ENCODE measurements at regions not wholly inside any gene's neighbourhood (a gene's known extent, or its start where the extent isn't known, plus 50 kb on each side); places are given as distances from the start of the nearest gene placed in this dataset.

DNA sequence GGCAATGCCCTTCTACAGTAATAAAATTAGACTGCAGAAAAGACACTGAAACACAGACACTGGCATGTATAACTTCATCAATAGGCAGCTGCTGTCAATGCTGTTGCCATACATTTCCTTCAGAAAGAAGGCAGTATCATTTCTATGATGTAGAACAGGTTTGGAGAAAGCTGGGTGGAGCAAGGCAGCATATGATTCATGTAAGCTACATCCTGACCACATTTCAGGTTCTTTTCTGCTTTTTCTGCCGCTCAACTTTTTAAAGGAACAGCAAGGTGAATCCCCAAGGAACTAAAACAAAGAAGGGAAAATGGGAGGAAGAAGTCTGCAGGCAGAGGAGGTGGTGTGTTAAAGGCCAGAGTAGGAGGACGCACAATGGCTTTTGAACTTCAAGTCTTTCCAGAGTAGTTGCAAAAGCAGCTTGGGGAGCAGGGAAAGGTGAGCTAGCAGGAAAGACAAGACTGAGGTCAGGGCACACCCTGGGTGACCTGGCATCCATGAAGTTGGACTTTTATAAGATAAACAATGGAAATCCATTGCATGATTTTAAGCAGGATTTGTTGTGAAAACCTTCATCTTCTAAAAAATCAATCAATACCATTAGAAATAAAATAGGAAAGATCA is 142.1 kb downstream of the MED10 start:
- no peak for DNase-seq (ENCODE audit: low read depth, low spot score)

DNA sequence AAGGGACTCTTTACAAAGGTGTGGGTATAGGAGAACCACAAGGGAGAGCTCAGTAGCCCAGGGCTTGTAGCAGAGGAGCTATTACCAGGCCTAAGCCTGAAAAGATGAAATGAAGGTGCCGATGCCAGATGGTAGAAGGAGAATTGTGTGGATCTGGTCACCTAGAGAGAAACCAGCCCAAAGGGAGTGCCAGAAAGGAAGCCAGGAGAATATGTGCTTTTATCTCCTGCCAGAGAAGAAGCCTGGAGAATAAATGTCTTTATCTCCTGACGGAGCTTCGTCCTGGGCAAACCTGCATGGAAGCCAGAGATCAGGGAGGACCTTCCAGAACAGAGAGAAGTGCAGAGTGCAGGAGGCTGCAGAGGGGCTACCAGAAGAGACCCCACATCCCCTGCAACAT is 142.6 kb downstream of the MED10 start:
- DNase-seq (ENCODE audit: low read depth, low spot score) = no peak

DNA sequence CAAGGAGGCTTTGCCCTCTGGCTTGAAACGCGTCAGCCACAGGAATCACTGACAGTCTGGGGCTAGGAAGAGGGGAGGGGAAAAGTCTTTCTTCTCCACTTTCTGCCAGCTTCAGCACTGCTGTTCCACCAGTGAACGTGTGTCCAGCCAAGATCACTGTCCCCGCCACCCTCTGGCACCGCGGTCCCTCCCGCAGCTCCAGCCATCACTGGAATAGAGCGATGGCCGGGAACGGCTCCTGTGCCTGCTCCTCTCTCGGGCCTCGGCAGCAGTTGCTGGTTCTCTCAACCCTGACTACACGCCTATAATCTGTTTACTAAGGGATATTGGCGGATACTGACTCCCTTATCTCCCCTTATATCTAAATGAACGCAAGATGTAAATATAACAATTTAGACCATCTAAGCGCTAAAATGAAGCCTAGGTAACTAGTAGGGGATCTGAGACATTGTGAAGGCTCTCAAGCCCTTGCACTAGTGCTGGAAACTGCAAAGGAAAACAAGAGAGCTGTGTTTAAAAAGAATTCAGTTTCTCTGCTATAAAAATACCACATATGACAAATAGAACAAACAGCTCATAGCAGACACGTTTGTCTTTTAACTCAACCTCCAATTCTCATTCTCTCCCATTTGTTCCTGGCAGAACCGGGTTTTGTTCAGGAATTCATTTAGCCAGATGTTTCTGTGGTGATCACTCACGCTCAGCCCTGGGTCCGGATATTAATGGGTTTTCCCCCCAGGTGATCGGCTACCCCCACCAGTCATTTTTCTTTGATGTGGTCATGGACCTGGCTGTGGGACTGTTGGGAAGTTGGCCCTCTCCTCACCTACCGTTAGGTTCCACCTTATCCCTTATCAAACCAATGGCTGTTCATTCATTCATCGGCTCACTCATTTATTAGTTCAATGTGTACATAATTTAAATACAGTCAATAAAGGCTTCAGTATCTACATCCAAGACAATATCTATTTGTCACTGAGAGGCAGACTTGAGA is 149.8 kb downstream of the MED10 start:
- DNase-seq (ENCODE audit: low read depth, low spot score) = no peak

DNA sequence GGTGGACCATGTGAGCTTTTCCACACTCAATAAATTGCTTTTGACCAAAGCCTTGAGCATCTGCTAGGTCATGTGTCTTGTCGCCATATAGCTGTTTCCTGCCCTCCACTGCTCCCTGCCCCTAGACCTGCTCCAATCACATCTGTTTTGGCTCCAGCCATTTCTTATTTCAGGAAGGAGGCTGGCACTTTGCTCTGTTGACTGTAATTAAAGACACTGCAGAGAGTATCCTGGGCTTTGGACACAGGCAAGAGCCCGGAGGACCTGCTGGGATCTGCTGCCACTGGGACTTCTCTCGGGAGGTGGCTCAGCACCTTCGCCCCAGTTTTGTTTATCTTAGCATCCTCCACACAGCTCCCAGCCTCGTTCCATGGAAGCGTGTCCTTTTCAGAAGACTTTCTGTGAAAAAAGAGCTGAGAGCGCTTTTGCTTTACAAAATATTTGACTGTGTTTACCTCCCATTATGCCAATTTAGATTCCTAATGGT is 153.2 kb downstream of the MED10 start:
- DNase-seq (ENCODE audit: low read depth, low spot score) = no peak

DNA sequence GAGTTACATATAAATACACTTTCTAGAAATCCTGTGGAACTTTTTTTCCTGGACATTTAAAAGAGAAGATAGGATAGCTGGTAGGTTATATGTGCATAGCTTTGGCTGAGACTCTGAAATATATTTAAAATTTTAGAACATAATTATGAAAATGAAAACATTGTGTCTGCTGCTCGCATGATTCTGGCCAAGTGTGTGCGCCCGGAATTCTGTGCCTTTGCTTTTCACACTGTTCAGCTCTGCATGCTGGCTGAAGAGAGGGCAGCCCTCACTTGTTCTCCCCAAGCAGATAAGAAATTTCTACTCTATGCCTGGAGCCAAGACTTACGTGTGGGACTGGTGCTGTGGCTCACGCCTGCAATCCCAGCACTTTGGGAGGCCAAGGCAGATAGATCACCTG is 153.9 kb downstream of the MED10 start:
- no peak for DNase-seq (ENCODE audit: low read depth, low spot score)

DNA sequence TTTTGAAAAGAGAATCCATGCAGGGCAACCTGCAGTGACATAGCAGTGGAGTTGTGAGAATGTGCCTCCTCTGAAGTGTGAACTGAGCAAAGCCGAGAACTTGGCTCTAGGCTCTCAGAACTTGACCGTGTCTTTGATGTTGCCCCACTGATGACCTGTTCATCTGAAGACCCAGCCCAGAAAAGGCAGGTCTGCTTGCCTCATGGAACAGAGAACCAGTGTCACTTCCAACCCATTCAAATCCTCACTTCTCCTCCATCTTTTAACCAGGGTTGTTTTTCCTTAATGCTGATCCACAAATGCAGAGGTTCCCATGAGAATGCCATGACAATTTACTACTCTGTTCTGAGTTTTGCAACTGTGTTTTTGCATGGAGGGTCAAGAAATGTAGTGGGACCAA is 155.4 kb downstream of the MED10 start:
- no peak for DNase-seq (ENCODE audit: low read depth, low spot score)

DNA sequence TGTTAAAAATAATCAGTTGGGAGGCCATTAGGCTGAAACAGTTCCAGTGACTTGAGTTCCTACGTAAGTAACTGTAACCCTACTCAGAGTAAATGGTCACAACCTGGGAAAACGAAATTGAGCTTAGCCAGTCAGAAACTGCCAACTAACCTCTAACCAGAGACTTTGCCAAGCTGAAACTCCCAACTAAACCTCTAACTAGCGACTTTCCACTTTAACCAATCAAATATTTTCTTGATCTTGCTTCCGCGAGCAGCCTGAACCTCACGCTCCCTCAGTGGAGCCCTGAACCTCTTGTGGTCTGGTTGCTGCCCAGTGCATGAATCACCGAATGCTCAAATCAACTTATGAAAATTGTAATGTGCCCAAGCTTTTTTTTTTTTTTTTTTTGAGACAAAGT is 156.2 kb downstream of the MED10 start:
- no peak for DNase-seq (ENCODE audit: low read depth, low spot score)

DNA sequence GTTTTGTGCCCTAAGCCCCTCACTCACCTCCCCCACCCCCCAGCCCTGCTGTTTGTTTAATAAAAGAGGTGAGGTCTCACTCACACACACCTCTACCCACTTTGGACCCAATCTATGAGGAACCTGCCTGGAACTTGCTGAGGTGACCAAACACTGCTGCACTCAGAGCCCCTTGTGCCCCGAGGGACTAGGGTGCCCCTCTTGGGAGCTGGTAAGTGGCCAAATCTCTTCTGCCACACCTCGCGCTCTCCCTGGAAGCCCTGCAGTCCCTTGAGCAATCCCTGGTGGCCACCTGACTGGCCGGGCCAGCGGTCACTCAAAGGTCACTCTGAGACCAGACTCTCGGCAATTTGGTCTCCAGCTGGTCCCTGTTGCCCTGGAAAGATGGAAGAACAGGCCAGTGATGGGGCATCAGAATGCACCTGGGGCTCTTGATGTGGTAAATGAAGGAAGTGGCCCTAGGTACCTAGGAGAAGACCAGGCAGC is 157.2 kb downstream of the MED10 start:
- DNase-seq (ENCODE audit: low read depth, low spot score) = no peak

DNA sequence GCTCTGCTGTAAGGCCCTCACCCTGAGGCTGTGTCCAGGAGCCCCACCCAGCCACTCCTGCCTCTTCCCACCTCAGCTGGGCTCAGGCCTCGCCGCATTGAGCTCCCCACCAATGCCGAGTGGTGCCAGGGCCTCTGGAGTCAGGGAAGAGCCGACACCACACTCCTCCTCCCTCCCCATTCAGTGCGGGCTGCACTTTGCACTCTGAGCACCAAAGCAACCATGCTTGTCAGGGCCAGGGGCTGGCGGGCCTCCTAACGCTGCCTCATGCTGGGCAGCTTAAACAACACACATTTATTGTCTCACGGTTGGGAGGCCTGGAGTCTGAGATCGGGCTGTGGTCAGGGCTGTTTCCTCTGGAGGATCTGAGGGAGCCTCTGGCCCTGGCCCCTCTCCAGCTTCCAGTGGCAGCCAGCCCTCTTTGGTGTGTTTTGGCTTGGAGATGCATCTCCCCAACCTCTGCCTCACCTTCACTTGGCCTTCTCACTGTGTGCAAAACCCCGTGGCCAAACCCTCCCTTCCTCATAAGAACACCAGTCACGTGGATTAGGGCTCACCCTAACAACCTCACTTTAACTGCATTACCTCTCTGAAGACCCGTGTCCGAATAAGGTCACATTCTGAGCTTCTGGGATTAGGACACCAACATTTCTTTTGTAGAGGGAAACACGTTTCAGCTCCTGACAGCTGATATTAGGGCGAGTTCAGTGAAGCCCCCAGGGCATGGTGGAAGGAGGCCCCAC is 157.8 kb downstream of the MED10 start:
- DNase-seq (ENCODE audit: low read depth, low spot score) = no peak

DNA sequence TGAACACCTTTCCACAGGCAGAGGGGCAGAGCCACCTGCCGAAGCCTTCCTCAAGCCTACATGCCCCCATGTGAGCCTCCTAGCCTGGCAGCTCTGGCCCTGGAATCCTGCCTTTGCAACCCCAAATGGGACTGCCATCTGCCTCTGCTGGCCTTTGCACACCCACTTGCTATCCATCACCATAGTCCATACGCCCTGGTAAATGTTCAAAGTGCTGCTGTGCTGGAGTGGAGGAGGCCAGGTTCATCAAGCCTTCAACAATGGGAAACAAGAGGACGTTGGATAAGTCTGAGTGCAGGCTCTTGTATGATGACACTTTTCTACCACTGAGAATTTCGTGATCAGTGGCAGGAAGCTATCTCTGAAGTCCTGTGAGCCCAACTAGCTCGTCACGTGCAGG is 159.8 kb downstream of the MED10 start:
- DNase-seq (ENCODE audit: low read depth, low spot score) = no peak

DNA sequence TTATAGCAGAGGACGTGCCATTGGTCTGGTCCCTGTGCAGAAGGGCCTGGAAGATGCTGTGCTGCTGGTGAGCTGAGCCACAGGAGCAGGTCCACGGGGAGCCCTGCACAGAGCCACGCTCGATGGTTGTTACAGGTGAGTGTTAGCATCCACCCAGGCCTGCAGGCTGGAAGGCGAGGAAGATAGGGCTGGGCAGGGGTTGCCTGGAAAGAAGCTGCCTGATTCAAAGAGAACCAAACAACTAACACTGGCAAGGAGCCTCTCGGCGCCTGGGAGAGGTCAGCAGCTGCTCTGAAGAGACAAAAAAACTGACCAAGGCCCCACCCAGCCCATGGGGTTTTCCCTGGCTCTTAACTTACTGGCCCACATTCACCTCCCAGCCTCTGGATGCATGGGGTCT is 160.2 kb downstream of the MED10 start:
- DNase-seq (ENCODE audit: low read depth, low spot score) = no peak

DNA sequence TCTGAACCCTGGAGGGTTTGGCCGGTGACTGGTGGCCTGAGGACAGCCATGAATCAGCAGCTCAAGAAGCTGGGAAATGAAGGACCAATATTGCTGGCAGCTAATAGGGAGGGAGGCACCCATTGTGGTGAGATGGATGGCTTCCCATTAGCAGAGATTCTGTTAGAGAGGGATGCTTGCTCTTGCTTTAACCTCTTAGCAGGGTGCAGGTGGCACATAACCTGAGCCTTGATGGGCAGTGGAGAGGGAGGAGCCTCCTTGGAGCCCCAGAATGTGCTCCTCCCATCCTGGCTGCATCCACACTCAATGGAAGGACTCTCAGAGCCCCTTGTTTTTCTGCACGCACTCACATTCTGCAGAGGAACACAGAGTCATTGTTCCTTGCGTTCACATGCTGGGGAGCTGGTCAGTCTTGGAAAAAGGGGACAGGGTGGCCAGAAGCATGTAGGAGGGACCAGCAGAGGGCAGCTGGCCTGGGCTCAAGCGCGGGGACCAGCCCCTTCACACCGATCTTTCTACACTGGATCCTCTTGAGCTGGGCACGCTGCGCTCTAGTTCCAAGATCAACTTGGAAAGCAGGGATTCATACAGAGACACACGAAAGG is 161.8 kb downstream of the MED10 start:
- DNase-seq (ENCODE audit: low read depth, low spot score) = no peak

DNA sequence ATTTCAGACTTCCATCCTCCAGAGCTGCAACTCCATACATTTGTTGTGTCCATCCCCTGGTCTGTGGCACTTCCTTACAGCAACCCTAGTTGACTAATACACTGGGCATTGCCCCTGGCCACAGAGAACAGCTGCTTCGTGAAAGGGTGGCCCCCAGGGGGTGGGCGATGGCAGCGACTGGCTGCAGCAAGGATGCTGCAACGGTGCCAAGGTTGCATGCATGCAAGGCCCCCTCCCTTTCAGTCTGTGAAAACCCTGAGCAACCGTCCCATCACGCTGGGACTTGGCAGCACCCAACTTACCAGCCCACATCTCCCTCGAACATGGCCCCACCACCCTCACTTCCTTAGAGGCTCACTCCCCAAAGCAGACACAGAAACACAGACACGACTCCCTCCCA is 162.5 kb downstream of the MED10 start:
- DNase-seq (ENCODE audit: low read depth, low spot score) = no peak

DNA sequence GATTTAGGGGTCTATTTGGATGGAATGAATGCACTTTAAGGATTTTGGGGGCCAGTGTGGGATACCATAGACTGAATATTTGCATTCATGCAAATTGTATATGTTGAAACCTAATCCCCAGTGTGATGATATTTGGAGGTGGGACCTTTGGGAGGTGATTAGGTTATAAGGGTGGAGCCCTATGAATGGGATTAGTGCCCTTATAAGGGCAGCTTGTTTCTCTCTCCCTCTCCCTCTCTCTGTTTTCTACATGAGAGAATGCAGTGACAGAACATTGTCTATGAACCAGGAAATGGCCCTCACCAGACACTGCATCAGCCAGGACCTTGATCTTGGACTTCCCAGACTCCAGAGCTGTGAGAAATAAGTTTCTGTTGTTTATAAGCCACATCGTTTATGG is 166.1 kb downstream of the MED10 start:
- no peak for DNase-seq (ENCODE audit: low read depth, low spot score)

DNA sequence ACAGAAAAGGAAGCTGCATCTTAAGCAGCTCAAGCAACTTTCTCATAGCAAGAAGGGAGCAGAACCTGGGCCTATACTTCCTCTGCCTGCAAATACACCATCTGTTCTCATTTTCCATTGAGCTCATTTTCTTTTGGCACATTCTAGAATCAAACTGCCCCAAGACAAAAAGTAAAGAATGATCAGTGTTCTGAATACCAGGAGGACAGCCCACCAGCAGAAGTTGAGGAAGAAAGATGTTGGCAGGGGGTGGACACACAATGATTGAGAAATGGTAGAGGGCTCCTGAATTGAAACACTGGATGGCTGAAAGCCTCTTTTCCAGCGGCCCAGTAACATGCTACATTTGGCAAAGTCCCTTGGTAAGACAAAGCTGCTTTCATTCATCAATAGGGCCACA is 171.8 kb downstream of the MED10 start:
- no peak for DNase-seq (ENCODE audit: low read depth, low spot score)

DNA sequence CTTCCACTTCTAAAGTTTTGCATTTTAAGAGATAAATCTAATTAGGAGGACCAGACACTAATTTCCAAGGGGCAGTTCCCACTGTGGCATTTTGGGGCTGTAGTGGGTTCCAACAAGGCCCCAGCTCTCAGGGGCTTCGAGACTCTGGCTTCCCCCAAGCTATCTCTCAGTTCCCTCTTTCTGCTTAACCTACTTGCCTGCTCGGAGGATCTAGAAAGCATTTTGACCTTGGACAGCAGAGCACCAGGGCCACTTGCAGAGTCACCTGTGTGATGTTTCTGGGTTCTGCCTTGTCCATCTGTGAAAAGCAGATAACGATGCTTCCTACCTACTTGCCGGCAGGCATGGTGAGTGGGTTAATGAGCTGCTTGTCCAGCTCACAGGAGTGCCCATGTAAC is 175.4 kb downstream of the MED10 start:
- DNase-seq (ENCODE audit: low read depth, low spot score) = no peak

DNA sequence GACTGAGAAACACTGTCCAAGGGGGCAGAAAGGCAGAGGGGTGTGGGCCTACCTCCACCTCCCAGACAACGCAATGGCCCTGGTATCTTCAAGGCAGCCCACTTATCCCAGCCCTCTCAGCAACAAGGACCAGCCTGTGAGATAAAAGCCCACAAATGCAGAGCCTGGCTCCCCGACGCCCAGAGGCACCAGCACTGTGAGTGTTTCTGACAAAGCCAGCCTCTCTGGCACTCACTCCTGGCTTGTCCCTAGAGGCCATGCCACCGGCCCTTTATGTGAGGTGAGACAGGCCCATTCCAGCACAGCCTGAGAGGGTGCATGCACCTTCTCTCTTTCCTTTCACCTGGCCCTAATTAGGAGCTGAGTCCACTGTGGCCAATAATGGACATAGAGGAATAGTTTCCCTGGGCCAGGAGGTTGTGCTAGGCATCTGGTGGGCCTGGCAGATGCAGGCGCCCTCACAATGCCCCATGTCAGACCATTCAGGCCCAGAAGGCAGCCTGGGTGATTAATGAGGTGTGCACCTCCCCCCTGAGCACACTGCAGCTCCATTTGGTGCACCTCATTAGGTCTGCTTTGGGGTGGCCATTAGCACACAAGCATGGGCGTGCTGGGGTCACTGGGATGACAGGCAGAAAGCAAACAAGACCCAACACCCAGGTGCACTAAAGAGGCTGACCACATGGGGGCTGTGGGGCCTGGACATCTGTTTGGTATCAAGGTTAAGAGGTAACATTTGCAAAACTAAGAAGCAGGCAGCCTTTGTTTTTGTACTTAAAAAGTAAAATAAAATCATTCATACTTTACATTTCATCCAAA is 176.0 kb downstream of the MED10 start:
- no peak for DNase-seq (ENCODE audit: low read depth, low spot score)

DNA sequence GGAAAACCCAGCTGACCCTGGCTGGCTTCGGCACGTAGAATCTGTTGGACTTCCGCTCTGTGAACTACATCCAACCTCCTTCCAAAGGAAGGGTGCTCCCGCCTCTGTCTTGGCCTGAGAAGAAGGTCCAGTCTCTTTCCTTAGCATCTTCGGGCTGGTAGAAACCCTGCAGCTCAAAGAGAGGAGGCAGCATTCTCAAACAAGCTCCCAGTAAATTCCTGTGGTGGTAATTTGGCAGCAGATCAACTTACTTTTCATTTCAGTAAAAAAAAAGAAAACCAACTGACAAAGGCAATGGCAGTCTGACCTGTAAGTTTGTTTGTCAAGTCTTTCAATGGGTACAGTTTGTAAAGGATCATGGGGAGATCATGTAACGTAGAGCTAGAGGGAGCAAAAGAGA is 176.7 kb downstream of the MED10 start:
- DNase-seq (ENCODE audit: low read depth, low spot score) = no peak

DNA sequence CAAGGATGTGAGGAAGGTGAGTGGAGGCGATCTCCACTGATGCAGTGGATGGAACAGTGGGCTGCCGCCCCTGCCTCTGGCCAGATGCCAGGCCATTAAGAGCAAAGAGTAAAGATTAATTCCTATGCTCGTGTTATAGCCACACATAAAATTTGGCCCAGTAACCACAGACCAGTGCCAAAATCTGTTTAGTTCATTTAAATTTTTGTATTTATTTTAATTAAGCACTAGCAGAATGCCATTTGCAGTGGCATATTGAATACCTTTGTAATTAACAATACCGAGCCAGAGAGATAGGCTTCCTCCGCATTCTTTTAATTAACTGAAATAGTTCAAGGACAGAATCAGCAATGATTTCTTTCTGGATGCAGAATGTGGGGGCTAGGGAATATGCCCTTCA is 179.8 kb downstream of the MED10 start:
- DNase-seq (ENCODE audit: low read depth, low spot score) = no peak

DNA sequence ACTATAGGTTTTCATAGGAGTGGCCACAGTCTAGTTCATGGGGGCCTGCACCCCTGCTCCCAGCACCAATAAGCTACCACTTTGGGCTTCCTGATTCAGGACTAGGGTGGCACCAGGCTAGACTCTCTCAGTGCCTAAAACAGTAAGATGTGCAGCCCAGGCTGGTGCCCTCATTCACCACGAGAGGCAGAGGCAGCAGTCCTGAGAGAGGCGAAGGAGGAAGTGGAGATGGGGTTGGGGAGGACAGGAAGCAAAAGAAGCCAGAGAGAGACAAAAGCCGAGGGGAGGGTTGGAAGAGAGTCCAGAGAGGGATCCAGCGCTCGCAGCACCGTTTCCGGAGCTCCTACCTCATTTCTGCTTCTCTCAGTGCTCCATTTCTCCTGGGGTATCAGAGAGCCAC is 180.9 kb downstream of the MED10 start:
- no peak for DNase-seq (ENCODE audit: low read depth, low spot score)

Data from brain pericyte (primary cell).